ENCODE measurements at regions not wholly inside any gene's neighbourhood (a gene's known extent, or its start where the extent isn't known, plus 50 kb on each side); places are given as distances from the start of the nearest gene placed in this dataset.
A peak's percentile ranks its signal among the peaks of the same experiment; 100 is the strongest.

- TF ChIP-seq POLR2A (IDR thresholded peaks at IDR 0.05) (no peak), CTCF (IDR thresholded peaks at IDR 0.05) (no peak), POLR2AphosphoS5 (IDR thresholded peaks at IDR 0.05) (peak; percentile 58 to 75)
These were observed 316.9 kb downstream of the TXNL1 start for GRCh38 chr18:56321470-56321869.
